ENCODE measurements at regions not wholly inside any gene's neighbourhood (a gene's known extent, or its start where the extent isn't known, plus 50 kb on each side); places are given as distances from the start of the nearest gene placed in this dataset.

- TF ChIP-seq ZBTB7A (IDR thresholded peaks at IDR 0.05; ENCODE audit: low read depth) (no peak), TEAD4 (IDR thresholded peaks at IDR 0.05) (no peak), CEBPB (IDR thresholded peaks at IDR 0.05) (no peak), TAF1 (IDR thresholded peaks at IDR 0.05; ENCODE audit: low read depth) (no peak), USF1 (IDR thresholded peaks at IDR 0.05) (no peak), REST (IDR thresholded peaks at IDR 0.05; ENCODE audit: low read depth) (no peak), TCF12 (IDR thresholded peaks at IDR 0.05; ENCODE audit: low read depth) (no peak), MAX (IDR thresholded peaks at IDR 0.05) (no peak), FOXM1 (IDR thresholded peaks at IDR 0.05; ENCODE audit: borderline replicate concordance, low read depth) (no peak), EGR1 (IDR thresholded peaks at IDR 0.05) (no peak), EP300 (IDR thresholded peaks at IDR 0.05; ENCODE audit: borderline replicate concordance) (no peak), YY1 (IDR thresholded peaks at IDR 0.05; ENCODE audit: low read depth) (no peak), NFIC (IDR thresholded peaks at IDR 0.05) (no peak), CREB1 (IDR thresholded peaks at IDR 0.05; ENCODE audit: low read depth) (no peak), RAD21 (IDR thresholded peaks at IDR 0.05; ENCODE audit: low read depth) (no peak)
Observed at GRCh38 chr10:4212111-4212630, 427.2 kb upstream of the KLF6 start.

GRCh38 chr10:4208499-4208898, 423.5 kb upstream of the KLF6 start:
- TF ChIP-seq TAF1 (IDR thresholded peaks at IDR 0.05; ENCODE audit: low read depth) (no peak), NFIC (IDR thresholded peaks at IDR 0.05) (no peak), EP300 (IDR thresholded peaks at IDR 0.05; ENCODE audit: borderline replicate concordance) (no peak), EGR1 (IDR thresholded peaks at IDR 0.05) (no peak), YY1 (IDR thresholded peaks at IDR 0.05; ENCODE audit: low read depth) (no peak), USF1 (IDR thresholded peaks at IDR 0.05) (no peak), REST (IDR thresholded peaks at IDR 0.05; ENCODE audit: low read depth) (no peak), CEBPB (IDR thresholded peaks at IDR 0.05) (no peak), ZBTB7A (IDR thresholded peaks at IDR 0.05; ENCODE audit: low read depth) (no peak), TCF12 (IDR thresholded peaks at IDR 0.05; ENCODE audit: low read depth) (no peak)

GRCh38 chr10:4205113-4205512, 420.1 kb upstream of the KLF6 start:
- TF ChIP-seq TEAD4 (IDR thresholded peaks at IDR 0.05) (no peak), FOXM1 (IDR thresholded peaks at IDR 0.05; ENCODE audit: borderline replicate concordance, low read depth) (no peak), EP300 (IDR thresholded peaks at IDR 0.05; ENCODE audit: borderline replicate concordance) (no peak), MAX (IDR thresholded peaks at IDR 0.05) (no peak), TAF1 (IDR thresholded peaks at IDR 0.05; ENCODE audit: low read depth) (no peak), REST (IDR thresholded peaks at IDR 0.05; ENCODE audit: low read depth) (no peak), RAD21 (IDR thresholded peaks at IDR 0.05; ENCODE audit: low read depth) (no peak), NFIC (IDR thresholded peaks at IDR 0.05) (no peak), USF1 (IDR thresholded peaks at IDR 0.05) (no peak), EGR1 (IDR thresholded peaks at IDR 0.05) (no peak), TCF12 (IDR thresholded peaks at IDR 0.05; ENCODE audit: low read depth) (no peak), YY1 (IDR thresholded peaks at IDR 0.05; ENCODE audit: low read depth) (no peak), CREB1 (IDR thresholded peaks at IDR 0.05; ENCODE audit: low read depth) (no peak), CEBPB (IDR thresholded peaks at IDR 0.05) (no peak), ZBTB7A (IDR thresholded peaks at IDR 0.05; ENCODE audit: low read depth) (no peak)

GRCh38 chr10:4202938-4203337, 417.9 kb upstream of the KLF6 start:
- TF ChIP-seq TAF1 (IDR thresholded peaks at IDR 0.05; ENCODE audit: low read depth) (no peak), YY1 (IDR thresholded peaks at IDR 0.05; ENCODE audit: low read depth) (no peak)

Measured in Ishikawa (cell line).